ENCODE measurements at regions not wholly inside any gene's neighbourhood (a gene's known extent, or its start where the extent isn't known, plus 50 kb on each side); places are given as distances from the start of the nearest gene placed in this dataset.

DNA sequence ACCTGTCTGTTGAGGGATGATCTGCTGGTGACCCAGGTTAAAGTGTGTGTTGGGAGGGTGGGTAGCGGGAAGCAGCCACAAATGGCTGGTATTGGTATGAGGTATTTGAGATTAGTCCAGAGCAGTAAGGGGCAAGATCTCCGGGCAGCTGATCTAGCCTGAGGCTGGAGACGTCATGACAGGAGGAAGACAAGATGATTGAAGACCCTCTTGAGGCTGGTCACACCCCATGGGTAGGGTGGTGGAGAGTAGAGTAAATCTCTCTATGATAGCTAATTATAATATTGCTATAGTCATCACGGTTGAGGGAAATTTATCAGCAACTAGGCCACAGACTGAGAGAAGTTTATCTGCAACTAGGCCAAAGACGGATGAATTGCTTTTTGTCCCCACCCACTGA, 128.5 kb downstream of the CDCA7 start:
- Histone ChIP-seq H3K36me3 (ENCODE audit: low read depth, low read length) (no peaks in the 10 kb centered on the region), H3K79me2 (ENCODE audit: low read length) (no peaks in the 10 kb centered on the region), H4K20me1 (ENCODE audit: low read length) (no peaks in the 10 kb centered on the region), H3K4me2 (ENCODE audit: low read length) (no peak overlapping the region), H3K4me1 (ENCODE audit: insufficient read depth, low read length) (no peaks in the 10 kb centered on the region), H3K9me3 (ENCODE audit: low read length) (no peaks in the 10 kb centered on the region), H3K4me3 (ENCODE audit: low read length) (no peak overlapping the region), H3K9ac (ENCODE audit: low read length) (no peak overlapping the region), H3K27ac (ENCODE audit: low read length) (no peak overlapping the region), H3K27me3 (ENCODE audit: low read length) (no peaks in the 10 kb centered on the region), H2AFZ (ENCODE audit: low read length) (no peak overlapping the region), H3K9me2 (replicated peaks; ENCODE audit: low read length) (no peaks in the 10 kb centered on the region), H3F3A (ENCODE audit: low read length, unreplicated experiment) (no peaks in the 10 kb centered on the region)
- DNase-seq (no peak), ATAC-seq (no peak)
- intact Hi-C loops (cut with micrococcal nuclease): no loop called here
- POLR2A ChIA-PET (ENCODE audit: unreplicated experiment): no interaction called here
- no TSS peak for BruUV-seq (replicated peaks)
- CTCF ChIA-PET: no interaction called here
- no peak for TF ChIP-seq EZH2 (IDR thresholded peaks at IDR 0.05; ENCODE audit: low read length, unreplicated experiment)
- no peak for TF ChIP-seq EZH2phosphoT487 (IDR thresholded peaks at IDR 0.05; ENCODE audit: borderline replicate concordance, low read length)
- TF ChIP-seq, protein P1, sequence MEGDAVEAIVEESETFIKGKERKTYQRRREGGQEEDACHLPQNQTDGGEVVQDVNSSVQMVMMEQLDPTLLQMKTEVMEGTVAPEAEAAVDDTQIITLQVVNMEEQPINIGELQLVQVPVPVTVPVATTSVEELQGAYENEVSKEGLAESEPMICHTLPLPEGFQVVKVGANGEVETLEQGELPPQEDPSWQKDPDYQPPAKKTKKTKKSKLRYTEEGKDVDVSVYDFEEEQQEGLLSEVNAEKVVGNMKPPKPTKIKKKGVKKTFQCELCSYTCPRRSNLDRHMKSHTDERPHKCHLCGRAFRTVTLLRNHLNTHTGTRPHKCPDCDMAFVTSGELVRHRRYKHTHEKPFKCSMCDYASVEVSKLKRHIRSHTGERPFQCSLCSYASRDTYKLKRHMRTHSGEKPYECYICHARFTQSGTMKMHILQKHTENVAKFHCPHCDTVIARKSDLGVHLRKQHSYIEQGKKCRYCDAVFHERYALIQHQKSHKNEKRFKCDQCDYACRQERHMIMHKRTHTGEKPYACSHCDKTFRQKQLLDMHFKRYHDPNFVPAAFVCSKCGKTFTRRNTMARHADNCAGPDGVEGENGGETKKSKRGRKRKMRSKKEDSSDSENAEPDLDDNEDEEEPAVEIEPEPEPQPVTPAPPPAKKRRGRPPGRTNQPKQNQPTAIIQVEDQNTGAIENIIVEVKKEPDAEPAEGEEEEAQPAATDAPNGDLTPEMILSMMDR (conservative IDR thresholded peaks at IDR 0.05; ENCODE audit: low read depth, low read length): no peak

DNA sequence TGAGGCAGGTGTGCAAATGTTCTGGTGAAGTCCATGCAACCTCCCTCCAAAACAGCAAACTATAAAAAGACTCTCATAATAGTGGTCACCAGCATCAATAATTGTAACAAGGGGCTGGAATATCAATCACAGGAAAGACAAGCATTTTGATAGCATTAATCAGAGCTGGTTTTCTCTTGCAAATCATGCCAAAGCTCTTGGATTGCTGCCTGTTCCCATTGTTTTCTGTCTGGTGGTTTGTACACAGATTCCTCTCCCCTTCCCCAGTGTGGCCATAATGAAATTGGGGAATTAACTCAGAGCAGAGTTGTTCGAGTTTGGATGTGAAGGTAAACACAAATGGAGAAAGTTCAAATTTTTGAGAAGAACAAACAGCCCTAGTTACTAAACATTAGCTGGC, 134.2 kb downstream of the CDCA7 start:
- Histone ChIP-seq H3K4me1 (ENCODE audit: insufficient read depth, low read length) (no peaks in the 10 kb centered on the region), H2AFZ (ENCODE audit: low read length) (no peak overlapping the region), H3F3A (ENCODE audit: low read length, unreplicated experiment) (no peaks in the 10 kb centered on the region), H3K36me3 (ENCODE audit: low read depth, low read length) (no peaks in the 10 kb centered on the region), H3K27ac (ENCODE audit: low read length) (no peak overlapping the region), H3K4me3 (ENCODE audit: low read length) (no peak overlapping the region), H3K79me2 (ENCODE audit: low read length) (no peaks in the 10 kb centered on the region), H3K9ac (ENCODE audit: low read length) (no peak overlapping the region), H3K27me3 (ENCODE audit: low read length) (no peaks in the 10 kb centered on the region), H3K4me2 (ENCODE audit: low read length) (no peak overlapping the region), H3K9me2 (replicated peaks; ENCODE audit: low read length) (no peaks in the 10 kb centered on the region), H3K9me3 (ENCODE audit: low read length) (no peaks in the 10 kb centered on the region), H4K20me1 (ENCODE audit: low read length) (no peaks in the 10 kb centered on the region)
- TF ChIP-seq, protein P1 (conservative IDR thresholded peaks at IDR 0.05; ENCODE audit: low read depth, low read length): no peak
- TF ChIP-seq EZH2 (IDR thresholded peaks at IDR 0.05; ENCODE audit: low read length, unreplicated experiment) (no peak), EZH2phosphoT487 (IDR thresholded peaks at IDR 0.05; ENCODE audit: borderline replicate concordance, low read length) (no peak)
- BruUV-seq (replicated peaks): no TSS peak
- DNase-seq (peak; percentile 3), ATAC-seq (no peak)
- ChIA-PET CTCF (interaction anchor here (0.6 kb wide), 1 partner anchor 40 kb away, joined by 3 read pairs; no protein-coding TSS in a partner anchor), POLR2A (ENCODE audit: unreplicated experiment) (no interaction called here)
- intact Hi-C loops (cut with micrococcal nuclease): no loop called here

DNA sequence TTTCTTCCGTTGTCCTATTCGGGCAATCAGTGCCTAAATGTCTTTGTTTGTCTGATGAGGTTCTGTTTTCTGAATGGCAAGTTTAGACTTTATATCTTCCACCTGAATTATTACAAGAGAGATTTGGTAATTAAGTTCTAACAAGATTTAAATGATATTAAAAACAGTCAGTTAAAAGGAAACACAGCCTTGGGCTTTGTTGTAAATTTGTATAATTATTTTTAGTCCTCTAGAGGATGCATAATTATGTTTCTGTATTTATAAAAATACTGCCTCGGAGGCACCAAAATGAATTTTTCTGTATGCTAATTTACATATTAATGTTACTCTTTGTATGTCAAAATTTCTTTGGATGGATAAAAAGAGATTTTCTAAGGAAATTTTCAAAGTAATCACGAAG, 136.7 kb downstream of the CDCA7 start:
- no peaks in the 10 kb centered on the region for H3K36me3 ChIP-seq (ENCODE audit: low read depth, low read length)
- no peak overlapping the region for H3K9ac ChIP-seq (ENCODE audit: low read length)
- no peaks in the 10 kb centered on the region for H3F3A ChIP-seq (ENCODE audit: low read length, unreplicated experiment)
- intact Hi-C loops (cut with micrococcal nuclease): no loop called here
- DNase-seq (no peak), ATAC-seq (no peak)
- no peaks in the 10 kb centered on the region for H3K79me2 ChIP-seq (ENCODE audit: low read length)
- CTCF ChIA-PET: no interaction called here
- POLR2A ChIA-PET (ENCODE audit: unreplicated experiment): no interaction called here
- H3K27me3 ChIP-seq (ENCODE audit: low read length): no peaks in the 10 kb centered on the region
- H4K20me1 ChIP-seq (ENCODE audit: low read length): no peaks in the 10 kb centered on the region
- no peaks in the 10 kb centered on the region for H3K9me3 ChIP-seq (ENCODE audit: low read length)
- H2AFZ ChIP-seq (ENCODE audit: low read length): no peak overlapping the region
- H3K4me3 ChIP-seq (ENCODE audit: low read length): no peak overlapping the region
- H3K4me1 ChIP-seq (ENCODE audit: insufficient read depth, low read length): no peaks in the 10 kb centered on the region
- H3K9me2 ChIP-seq (replicated peaks; ENCODE audit: low read length): no peaks in the 10 kb centered on the region
- TF ChIP-seq, protein P1 (conservative IDR thresholded peaks at IDR 0.05; ENCODE audit: low read depth, low read length): no peak
- TF ChIP-seq EZH2 (IDR thresholded peaks at IDR 0.05; ENCODE audit: low read length, unreplicated experiment) (no peak), EZH2phosphoT487 (IDR thresholded peaks at IDR 0.05; ENCODE audit: borderline replicate concordance, low read length) (no peak)
- no peak overlapping the region for H3K27ac ChIP-seq (ENCODE audit: low read length)
- H3K4me2 ChIP-seq (ENCODE audit: low read length): no peak overlapping the region
- BruUV-seq (replicated peaks): no TSS peak

Data from PC-3 (cell line).